PC-3 (cell line): ENCODE measurements at regions not wholly inside any gene's neighbourhood (a gene's known extent, or its start where the extent isn't known, plus 50 kb on each side); places are given as distances from the start of the nearest gene placed in this dataset.

ENCODE experiments used
- CTCF ChIP-seq: fragments of 300-600 bp; sonication (generic); conservative IDR thresholded peaks from 2 replicates; pipeline ENCODE4 v1.5.1; 2017; ENCODE audit warnings: antibody characterized with exemption, low read depth, mild to moderate bottlenecking, low read length
- EZH2 ChIP-seq: fragments of 300-600 bp; sonication (generic); IDR thresholded peaks from one replicate; pipeline ENCODE4 v1.6.1; 2017; ENCODE audit warnings: antibody characterized with exemption, mild to moderate bottlenecking, low read length; ENCODE audit not compliant: unreplicated experiment
- EZH2phosphoT487 ChIP-seq: fragments of 300-600 bp; sonication (generic); IDR thresholded peaks from 2 replicates; pipeline ENCODE4 v1.6.1; 2018; ENCODE audit warnings: mild to moderate bottlenecking, antibody characterized with exemption, low read length, borderline replicate concordance

DNA sequence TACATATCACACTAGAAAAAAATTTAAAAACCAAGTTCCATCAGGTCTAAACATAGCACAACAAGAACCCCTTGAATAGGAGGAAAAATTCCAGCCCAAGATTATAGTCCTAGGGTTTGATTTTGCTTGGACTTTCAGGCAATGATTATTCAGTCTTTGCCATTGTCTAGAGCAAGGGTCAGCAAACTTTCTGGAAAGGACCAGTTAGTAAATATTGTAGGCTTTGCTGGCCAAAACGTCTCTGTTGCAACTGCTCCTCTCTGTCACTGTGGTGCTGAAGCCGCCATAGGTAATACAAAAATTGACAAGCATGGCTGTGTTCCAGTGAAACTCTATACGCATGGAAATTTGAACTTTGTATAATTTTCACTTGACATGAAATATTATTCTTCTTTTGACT is 95.5 kb upstream of the UBAC2 start:
- TF ChIP-seq CTCF (no peak), EZH2phosphoT487 (no peak), EZH2 (no peak)
